Ascending aorta (tissue), 2 donors: ENCODE measurements at regions not wholly inside any gene's neighbourhood (a gene's known extent, or its start where the extent isn't known, plus 50 kb on each side); places are given as distances from the start of the nearest gene placed in this dataset.

Source experiments
- DNase-seq, 2 donors: peaks; one replicate each; pipeline ENCODE4 v3.0.0-alpha.2; 2019; ENCODE audit warnings: low spot score in 2 of 2
- H3K27ac ChIP-seq, 2 donors: fragments of 200-600 bp; sonication (generic); one replicate each; pipeline ENCODE4 v1.5.1; 2016 to 2017; ENCODE audit warnings: mild to moderate bottlenecking in 1 of 2
- H3K27me3 ChIP-seq: fragments of 200-600 bp; sonication (generic); one replicate; pipeline ENCODE4 v1.5.1; 2017
- H3K36me3 ChIP-seq, 2 donors: fragments of 200-600 bp; sonication (generic); one replicate each; pipeline ENCODE4 v1.5.1; 2016
- H3K4me1 ChIP-seq, 2 donors: fragments of 200-600 bp; sonication (generic); one replicate each; pipeline ENCODE4 v1.5.1; 2016 to 2017; ENCODE audit warnings: mild to moderate bottlenecking in 1 of 2
- H3K4me3 ChIP-seq, 2 donors: fragments of 200-600 bp; sonication (generic); one replicate each; pipeline ENCODE4 v1.5.1; 2016 to 2017; ENCODE audit warnings: mild to moderate bottlenecking in 1 of 2
- H3K9me3 ChIP-seq, 2 donors: fragments of 200-600 bp; sonication (generic); one replicate each; pipeline ENCODE4 v1.5.1; 2016
- intact Hi-C: fragments of 100-400 bp; cut with DNase I; formaldehyde crosslinking; loops from one replicate; pipeline ENCODE4 v1.15.1; 2023
- TF ChIP-seq, protein P1 (sequence below), 3 experiments: fragments of 200-600 bp in 2 of 3; fragments of 450-650 bp in 1 of 3; sonication (generic) in 2 of 3; IDR thresholded peaks; one replicate each; pipeline ENCODE4 v1.5.1; 2016 to 2019; ENCODE audit warnings: antibody characterized with exemption in 3 of 3, mild to moderate bottlenecking in 1 of 3, moderate library complexity in 1 of 3

GRCh38 chr9:108634672-108635462, 220.9 kb downstream of the ACTL7B start:
- no peak overlapping the region for H3K4me3 ChIP-seq
- no peak overlapping the region for H3K27ac ChIP-seq
- H3K27me3 ChIP-seq, result no peaks in the 10 kb centered on the region
- no peaks in the 10 kb centered on the region for H3K4me1 ChIP-seq
- H3K36me3 ChIP-seq, result no peaks in the 10 kb centered on the region
- H3K9me3 ChIP-seq, result no peaks in the 10 kb centered on the region
- no peak for DNase-seq
- intact Hi-C loops, result no loop called here
- TF ChIP-seq, protein P1, sequence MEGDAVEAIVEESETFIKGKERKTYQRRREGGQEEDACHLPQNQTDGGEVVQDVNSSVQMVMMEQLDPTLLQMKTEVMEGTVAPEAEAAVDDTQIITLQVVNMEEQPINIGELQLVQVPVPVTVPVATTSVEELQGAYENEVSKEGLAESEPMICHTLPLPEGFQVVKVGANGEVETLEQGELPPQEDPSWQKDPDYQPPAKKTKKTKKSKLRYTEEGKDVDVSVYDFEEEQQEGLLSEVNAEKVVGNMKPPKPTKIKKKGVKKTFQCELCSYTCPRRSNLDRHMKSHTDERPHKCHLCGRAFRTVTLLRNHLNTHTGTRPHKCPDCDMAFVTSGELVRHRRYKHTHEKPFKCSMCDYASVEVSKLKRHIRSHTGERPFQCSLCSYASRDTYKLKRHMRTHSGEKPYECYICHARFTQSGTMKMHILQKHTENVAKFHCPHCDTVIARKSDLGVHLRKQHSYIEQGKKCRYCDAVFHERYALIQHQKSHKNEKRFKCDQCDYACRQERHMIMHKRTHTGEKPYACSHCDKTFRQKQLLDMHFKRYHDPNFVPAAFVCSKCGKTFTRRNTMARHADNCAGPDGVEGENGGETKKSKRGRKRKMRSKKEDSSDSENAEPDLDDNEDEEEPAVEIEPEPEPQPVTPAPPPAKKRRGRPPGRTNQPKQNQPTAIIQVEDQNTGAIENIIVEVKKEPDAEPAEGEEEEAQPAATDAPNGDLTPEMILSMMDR (IDR thresholded peaks at IDR 0.05), result no peak

DNA sequence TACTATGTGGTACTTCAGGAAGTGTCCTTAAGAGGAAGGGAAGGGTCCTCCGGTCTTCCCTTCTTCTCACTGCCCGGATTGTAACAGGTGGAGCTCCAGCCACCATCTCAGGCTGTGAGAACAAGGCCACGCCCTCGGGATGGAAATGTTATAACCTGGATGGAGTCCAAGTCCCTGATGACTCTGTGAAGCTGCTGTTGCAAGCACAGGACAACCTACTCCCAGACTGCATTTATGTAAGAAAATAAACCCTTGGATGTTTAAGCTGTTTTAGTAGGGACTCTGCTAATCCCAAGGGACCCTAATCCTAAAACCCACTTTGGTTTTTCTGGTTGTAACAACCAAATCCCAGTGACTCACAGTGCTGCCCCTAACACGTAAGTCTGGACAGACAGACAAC, 221.6 kb downstream of the ACTL7B start:
- Histone ChIP-seq H3K27me3 (no peaks in the 10 kb centered on the region), H3K4me1 (no peaks in the 10 kb centered on the region), H3K27ac (no peak overlapping the region), H3K9me3 (no peaks in the 10 kb centered on the region), H3K4me3 (no peak overlapping the region), H3K36me3 (no peaks in the 10 kb centered on the region)
- DNase-seq, result no peak
- intact Hi-C loops, result no loop called here
- TF ChIP-seq, protein P1 (IDR thresholded peaks at IDR 0.05), result no peak

- Histone ChIP-seq H3K27ac (no peak overlapping the region), H3K4me3 (no peak overlapping the region), H3K9me3 (no peaks in the 10 kb centered on the region), H3K36me3 (no peaks in the 10 kb centered on the region), H3K4me1 (no peaks in the 10 kb centered on the region), H3K27me3 (no peaks in the 10 kb centered on the region)
- TF ChIP-seq, protein P1 (IDR thresholded peaks at IDR 0.05), result no peak
- intact Hi-C loops, result no loop called here
- DNase-seq, result no peak
Observed at GRCh38 chr9:108631496-108632285, 224.1 kb downstream of the ACTL7B start.

- TF ChIP-seq, protein P1 (IDR thresholded peaks at IDR 0.05), result no peak
- Histone ChIP-seq H3K36me3 (no peaks in the 10 kb centered on the region), H3K4me3 (no peak overlapping the region), H3K4me1 (no peaks in the 10 kb centered on the region), H3K27ac (no peak overlapping the region), H3K9me3 (no peaks in the 10 kb centered on the region), H3K27me3 (no peaks in the 10 kb centered on the region)
- no peak for DNase-seq
- intact Hi-C loops, result no loop called here
Observed at GRCh38 chr9:108628316-108628715, 227.5 kb downstream of the ACTL7B start.

GRCh38 chr9:108626743-108627142, 229.0 kb downstream of the ACTL7B start:
- no peaks in the 10 kb centered on the region for H3K9me3 ChIP-seq

More at GRCh38 chr9:108626743-108627142, 229.0 kb downstream of the ACTL7B start:
- H3K4me3 ChIP-seq, result no peak overlapping the region
- intact Hi-C loops, result no loop called here
- no peaks in the 10 kb centered on the region for H3K4me1 ChIP-seq
- DNase-seq, result no peak
- H3K27ac ChIP-seq, result no peak overlapping the region
- H3K36me3 ChIP-seq, result no peaks in the 10 kb centered on the region
- H3K27me3 ChIP-seq, result no peaks in the 10 kb centered on the region
- TF ChIP-seq, protein P1 (IDR thresholded peaks at IDR 0.05), result no peak
